HG02938 (cell line): ENCODE measurements at regions not wholly inside any gene's neighbourhood (a gene's known extent, or its start where the extent isn't known, plus 50 kb on each side); places are given as distances from the start of the nearest gene placed in this dataset.

ENCODE experiments used
- ATAC-seq: cut with Tn5 transposase; IDR thresholded peaks from one replicate; pipeline ENCODE4 v1.9.1; 2021; ENCODE audit warnings: mild to moderate bottlenecking, moderate library complexity; ENCODE audit not compliant: unreplicated experiment

GRCh38 chr11:93959663-93960062, 61.5 kb upstream of the HEPHL1 start:
- no peak for ATAC-seq

- ATAC-seq = no peak
Observed at GRCh38 chr11:93963072-93963471, 58.1 kb upstream of the HEPHL1 start.

- ATAC-seq = no peak
Observed at GRCh38 chr11:93967258-93967657, 53.9 kb upstream of the HEPHL1 start.

- ATAC-seq = no peak
Observed at GRCh38 chr11:93967944-93968343, 53.2 kb upstream of the HEPHL1 start.

- ATAC-seq = no peak
Observed at GRCh38 chr11:93969925-93970922, 50.9 kb upstream of the HEPHL1 start.
